LoVo (cell line): ENCODE measurements at regions not wholly inside any gene's neighbourhood (a gene's known extent, or its start where the extent isn't known, plus 50 kb on each side); places are given as distances from the start of the nearest gene placed in this dataset.

ENCODE experiments used
- DNase-seq: peaks from one replicate; pipeline ENCODE4 v3.0.0-alpha.2; 2016; ENCODE audit warnings: low spot score

DNA sequence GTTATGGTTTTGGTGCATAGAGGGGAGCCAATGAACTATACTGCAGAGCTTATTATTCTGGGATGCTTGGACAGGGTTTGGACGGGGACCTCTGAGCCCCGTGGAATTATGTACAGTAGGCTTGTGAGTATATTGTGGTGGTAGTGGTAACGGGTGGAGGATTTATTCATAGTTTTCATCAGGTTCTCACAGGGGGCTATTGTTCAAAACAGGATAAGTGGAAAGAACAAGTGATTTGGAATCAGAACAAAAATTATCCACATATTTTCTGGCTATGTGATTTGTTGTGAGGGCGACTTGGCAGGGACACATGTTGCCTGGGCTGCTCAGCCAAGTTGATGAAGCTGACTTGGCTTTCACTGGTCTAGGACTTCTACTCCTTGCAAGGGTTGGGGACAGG is 64.6 kb upstream of the ELOVL5 start:
- no peak for DNase-seq

DNA sequence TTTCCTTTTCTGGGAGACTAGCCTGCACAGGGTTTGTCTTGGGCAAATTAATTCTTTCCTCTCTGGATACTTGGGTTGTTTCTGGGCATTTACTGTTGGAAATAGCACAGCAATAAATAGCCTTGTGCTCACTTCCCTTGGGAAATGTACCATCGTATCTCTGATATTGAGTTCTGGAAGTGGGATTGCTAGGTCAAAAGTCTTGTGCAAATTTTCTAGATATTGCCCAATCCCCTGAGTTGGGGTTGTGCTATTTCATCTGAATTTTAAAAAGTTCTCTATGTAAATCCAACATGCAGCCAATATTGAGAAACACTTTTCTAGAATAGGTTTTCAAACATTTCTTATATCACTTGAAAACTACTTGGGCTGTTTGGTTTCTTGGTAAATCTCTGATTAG is 64.0 kb upstream of the ELOVL5 start:
- no peak for DNase-seq

DNA sequence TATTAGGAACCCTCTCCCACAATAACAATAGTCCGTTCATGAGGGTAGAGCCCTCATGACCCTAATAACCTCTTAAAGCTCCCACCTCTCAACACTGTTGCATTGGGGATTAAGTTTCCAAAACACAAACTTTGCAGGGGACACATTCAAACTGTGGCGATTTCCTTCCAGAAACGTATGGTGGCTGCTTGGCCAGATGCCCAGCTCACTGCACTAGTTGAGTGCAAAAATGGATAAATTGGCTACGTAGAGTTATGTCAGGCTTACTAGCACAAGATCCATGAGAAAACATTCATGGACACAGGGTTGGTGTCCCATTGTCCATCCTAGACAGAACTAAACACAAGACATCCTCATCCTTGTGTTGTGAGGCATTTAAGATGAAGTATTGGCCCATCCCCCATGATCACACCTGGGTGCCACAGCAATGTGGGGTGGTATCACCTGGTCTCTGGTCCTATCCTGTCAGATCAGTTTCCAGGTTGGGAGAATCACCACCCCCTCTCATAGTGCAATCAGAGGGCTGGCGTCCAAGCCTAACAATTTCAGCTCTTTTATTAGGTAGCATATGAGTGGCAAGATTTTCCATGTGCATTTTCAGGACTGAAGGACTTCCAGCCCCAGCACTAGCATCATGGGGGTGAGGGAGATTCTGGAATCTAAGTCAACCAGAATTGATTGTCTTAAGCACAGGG is 63.4 kb upstream of the ELOVL5 start:
- no peak for DNase-seq

DNA sequence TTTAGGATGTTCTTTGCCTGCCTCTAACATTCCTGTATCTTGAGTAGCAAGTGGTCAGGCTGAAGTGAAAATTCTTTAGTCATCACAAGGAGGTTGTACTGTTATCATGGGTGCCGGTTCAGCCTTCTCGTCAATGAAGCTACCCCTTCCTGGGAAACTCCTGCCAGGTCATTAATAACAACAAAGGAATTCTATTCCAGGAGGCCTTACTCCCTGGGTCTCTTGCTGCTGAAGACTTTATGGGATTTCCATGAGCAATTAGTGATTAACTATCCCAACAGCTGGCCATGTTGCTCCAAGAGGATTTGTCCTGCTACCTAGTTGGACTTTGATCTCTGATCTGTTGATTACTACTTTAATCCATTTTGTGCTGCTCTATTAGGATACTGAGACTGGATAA is 62.7 kb upstream of the ELOVL5 start:
- DNase-seq = no peak

DNA sequence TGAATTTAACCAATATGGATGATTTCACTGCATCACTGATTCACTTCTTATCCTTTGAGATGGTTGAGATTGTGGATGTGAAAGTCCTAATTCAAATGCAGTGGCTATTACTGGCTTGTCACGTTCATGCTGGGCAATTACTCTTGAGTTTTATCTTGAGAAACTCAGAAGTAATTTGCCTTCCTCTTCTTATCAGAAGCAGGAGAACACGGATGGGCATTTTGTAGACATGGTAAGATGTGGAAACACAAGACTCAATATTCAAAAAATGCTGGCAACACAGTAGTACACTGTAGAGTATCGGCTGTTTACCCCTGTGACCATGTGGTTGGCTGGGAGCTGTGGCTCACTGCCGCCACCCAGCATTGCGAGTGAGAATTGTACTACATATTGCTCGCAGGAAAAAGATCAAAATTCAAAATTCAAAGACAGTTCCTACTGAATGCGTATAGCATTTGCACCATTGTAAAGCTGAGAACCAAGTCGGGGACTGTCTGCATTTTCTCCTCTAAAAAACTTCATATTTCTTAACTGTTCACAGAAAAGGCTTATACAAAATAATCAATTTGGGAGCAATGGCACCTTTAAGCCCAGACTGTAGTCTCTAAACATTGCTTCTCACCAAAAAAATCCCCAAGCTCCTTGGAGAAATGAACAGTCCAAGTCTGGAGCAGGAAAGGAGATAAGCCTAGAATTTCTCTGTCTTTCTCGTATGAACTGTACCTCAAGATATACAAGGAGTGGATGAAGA is 61.9 kb upstream of the ELOVL5 start:
- peak; percentile 26 for DNase-seq

DNA sequence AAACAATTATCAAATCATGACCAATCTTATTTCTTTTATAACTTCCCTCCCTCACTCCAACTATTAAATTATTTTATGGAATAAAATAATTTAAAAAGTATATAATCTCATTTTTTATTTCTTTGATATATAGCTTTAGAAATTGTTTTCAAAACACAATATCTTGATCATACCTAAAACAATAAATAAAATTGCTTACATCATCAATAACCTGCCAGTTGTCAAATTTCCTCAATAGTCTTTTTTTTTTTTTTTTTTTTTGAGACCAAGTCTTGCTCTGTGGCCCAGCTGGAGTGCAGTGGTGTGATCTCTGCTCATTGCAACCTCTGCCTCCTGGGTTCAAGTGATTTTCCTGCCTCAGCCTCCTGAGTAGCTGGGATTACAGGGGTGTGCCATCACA is 60.1 kb upstream of the ELOVL5 start:
- DNase-seq = no peak

DNA sequence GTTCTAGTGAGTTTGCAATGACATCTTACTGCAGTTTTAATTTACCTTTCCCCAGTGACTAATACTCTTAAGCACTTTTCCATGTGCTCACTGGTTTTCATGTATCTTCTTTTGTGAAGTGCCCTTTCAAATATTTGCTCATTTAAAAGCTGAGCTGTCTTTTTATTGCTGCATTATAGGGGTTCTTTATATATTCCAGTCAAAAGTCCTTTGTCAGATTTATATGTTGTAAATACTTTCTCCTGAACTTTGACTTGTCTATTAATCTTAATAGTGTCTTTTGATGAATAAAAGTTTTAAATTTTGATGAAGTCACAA is 50.2 kb upstream of the ELOVL5 start:
- no peak for DNase-seq

DNA sequence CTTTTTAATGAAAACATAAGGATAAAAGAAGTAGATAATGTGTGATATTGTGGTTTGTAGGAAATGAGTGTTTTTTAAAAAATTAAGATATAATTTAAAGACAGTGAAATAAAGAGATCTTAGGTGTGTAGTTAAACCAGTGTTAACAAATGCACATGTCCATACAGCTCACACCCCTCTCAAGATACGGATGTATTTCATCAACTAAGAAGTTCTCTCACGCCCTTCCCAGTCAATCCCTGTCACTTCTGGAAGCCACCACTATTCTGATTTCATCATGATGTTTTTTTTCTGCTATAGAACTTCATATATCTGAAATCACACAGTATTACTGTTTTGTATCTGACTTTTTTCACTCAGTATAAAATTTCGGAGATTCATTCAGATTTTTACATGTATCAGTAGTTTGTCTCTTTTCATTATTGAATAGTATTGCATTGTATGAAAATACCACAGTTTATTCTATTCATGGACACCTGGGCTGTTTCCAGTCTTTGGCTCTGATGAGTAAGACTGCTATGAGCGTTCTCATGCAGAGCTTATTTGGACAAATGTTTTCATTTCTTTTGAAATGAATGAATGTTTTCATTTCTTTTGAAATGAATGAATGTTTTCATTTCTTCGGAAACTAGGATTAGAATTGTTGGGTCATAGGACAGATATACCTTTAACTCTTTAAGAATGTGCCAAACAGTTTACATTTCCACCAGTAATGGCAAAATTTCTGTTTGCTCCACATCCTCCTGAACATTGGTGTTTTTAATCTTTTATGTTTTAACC is 49.7 kb upstream of the ELOVL5 start:
- no peak for DNase-seq
